IPS-NIHi7 (cell line): ENCODE measurements at regions not wholly inside any gene's neighbourhood (a gene's known extent, or its start where the extent isn't known, plus 50 kb on each side); places are given as distances from the start of the nearest gene placed in this dataset.

Source experiments
- DNase-seq: peaks from one replicate; pipeline ENCODE4 v3.0.0; 2012; ENCODE audit warnings: mixed read lengths; ENCODE audit errors: extremely low spot score

GRCh38 chr2:193566276-193566675, 1371.5 kb upstream of the TMEFF2 start:
- DNase-seq = no peak

GRCh38 chr2:193562031-193562430, 1367.3 kb upstream of the TMEFF2 start:
- no peak for DNase-seq

- no peak for DNase-seq
Measured at GRCh38 chr2:193561054-193561453, 1366.3 kb upstream of the TMEFF2 start.

- no peak for DNase-seq
Measured at GRCh38 chr2:193556766-193557470, 1362.2 kb upstream of the TMEFF2 start.

- no peak for DNase-seq
Measured at GRCh38 chr2:193549661-193550060, 1354.9 kb upstream of the TMEFF2 start.

GRCh38 chr2:193542762-193543161, 1348.0 kb upstream of the TMEFF2 start:
- DNase-seq = no peak

GRCh38 chr2:193539188-193539587, 1344.5 kb upstream of the TMEFF2 start:
- DNase-seq = no peak

- DNase-seq = no peak
Measured at GRCh38 chr2:193538061-193538460, 1343.3 kb upstream of the TMEFF2 start.

- no peak for DNase-seq
Measured at GRCh38 chr2:193537531-193537930, 1342.8 kb upstream of the TMEFF2 start.

- DNase-seq = no peak
Measured at GRCh38 chr2:193528458-193528857, 1333.7 kb upstream of the TMEFF2 start.

GRCh38 chr2:193527146-193527545, 1332.4 kb upstream of the TMEFF2 start:
- DNase-seq = no peak

GRCh38 chr2:193523662-193524061, 1328.9 kb upstream of the TMEFF2 start:
- no peak for DNase-seq

GRCh38 chr2:193521523-193521922, 1326.8 kb upstream of the TMEFF2 start:
- no peak for DNase-seq

GRCh38 chr2:193520709-193521458, 1326.2 kb upstream of the TMEFF2 start:
- DNase-seq = no peak

- no peak for DNase-seq
Measured at GRCh38 chr2:193518041-193518817, 1323.5 kb upstream of the TMEFF2 start.

- DNase-seq = no peak
Measured at GRCh38 chr2:193517615-193518014, 1322.9 kb upstream of the TMEFF2 start.

GRCh38 chr2:193506035-193506434, 1311.3 kb upstream of the TMEFF2 start:
- no peak for DNase-seq

GRCh38 chr2:193505620-193506019, 1310.9 kb upstream of the TMEFF2 start:
- no peak for DNase-seq

- peak; percentile 64 for DNase-seq
Measured at GRCh38 chr2:193502363-193503035, 1307.8 kb upstream of the TMEFF2 start.

- no peak for DNase-seq
Measured at GRCh38 chr2:193496786-193497185, 1302.1 kb upstream of the TMEFF2 start.

GRCh38 chr2:193482557-193482956, 1287.8 kb upstream of the TMEFF2 start:
- no peak for DNase-seq

- DNase-seq = no peak
Measured at GRCh38 chr2:193480187-193480586, 1285.5 kb upstream of the TMEFF2 start.
